ENCODE measurements at regions not wholly inside any gene's neighbourhood (a gene's known extent, or its start where the extent isn't known, plus 50 kb on each side); places are given as distances from the start of the nearest gene placed in this dataset.

GRCh38 chr3:191884132-191884531 is 423.2 kb downstream of the PYDC2 start:
- TF ChIP-seq, protein P1, sequence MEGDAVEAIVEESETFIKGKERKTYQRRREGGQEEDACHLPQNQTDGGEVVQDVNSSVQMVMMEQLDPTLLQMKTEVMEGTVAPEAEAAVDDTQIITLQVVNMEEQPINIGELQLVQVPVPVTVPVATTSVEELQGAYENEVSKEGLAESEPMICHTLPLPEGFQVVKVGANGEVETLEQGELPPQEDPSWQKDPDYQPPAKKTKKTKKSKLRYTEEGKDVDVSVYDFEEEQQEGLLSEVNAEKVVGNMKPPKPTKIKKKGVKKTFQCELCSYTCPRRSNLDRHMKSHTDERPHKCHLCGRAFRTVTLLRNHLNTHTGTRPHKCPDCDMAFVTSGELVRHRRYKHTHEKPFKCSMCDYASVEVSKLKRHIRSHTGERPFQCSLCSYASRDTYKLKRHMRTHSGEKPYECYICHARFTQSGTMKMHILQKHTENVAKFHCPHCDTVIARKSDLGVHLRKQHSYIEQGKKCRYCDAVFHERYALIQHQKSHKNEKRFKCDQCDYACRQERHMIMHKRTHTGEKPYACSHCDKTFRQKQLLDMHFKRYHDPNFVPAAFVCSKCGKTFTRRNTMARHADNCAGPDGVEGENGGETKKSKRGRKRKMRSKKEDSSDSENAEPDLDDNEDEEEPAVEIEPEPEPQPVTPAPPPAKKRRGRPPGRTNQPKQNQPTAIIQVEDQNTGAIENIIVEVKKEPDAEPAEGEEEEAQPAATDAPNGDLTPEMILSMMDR (IDR thresholded peaks at IDR 0.05) = no peak
- DNase-seq = no peak
- no peak for ATAC-seq
- no peaks in the 10 kb centered on the region for H3K36me3 ChIP-seq
- no peaks in the 10 kb centered on the region for H3K27me3 ChIP-seq
- no peak overlapping the region for H3K4me3 ChIP-seq
- intact Hi-C loops (cut with DNase I) = no loop called here
- H3K9me3 ChIP-seq = no peaks in the 10 kb centered on the region
- peaks cover 0 to 12% (median 0%) of the 10 kb centered on the region in 9 donors for H3K4me1 ChIP-seq
- H3K27ac ChIP-seq = no peak overlapping the region

DNA sequence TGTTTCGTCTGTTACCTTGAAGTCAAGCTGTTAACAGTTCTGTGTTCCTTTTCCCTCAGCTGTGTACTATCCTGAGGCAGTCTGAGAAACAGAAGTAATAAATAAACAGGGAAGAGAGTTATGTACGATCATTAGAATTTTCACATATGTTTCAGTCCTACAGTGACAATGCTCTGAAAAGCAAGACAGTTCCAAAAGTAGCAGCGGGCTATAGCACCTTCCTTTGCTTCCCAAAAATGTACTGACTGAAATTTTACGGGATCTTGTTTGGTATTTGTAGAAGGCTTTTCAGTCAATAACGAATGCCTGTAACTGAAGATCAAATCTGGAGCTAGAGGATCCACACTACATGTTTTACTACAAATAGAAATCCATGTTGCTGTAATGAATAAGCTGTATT is 428.1 kb downstream of the PYDC2 start:
- no peak overlapping the region for H3K4me3 ChIP-seq
- no peaks in the 10 kb centered on the region for H3K9me3 ChIP-seq
- TF ChIP-seq, protein P1 (IDR thresholded peaks at IDR 0.05) = no peak
- no peaks in the 10 kb centered on the region for H3K27me3 ChIP-seq
- 47 to 62% methylated on average over 5 of the region's 5 CpGs for WGBS, 2 donors
- H3K27ac ChIP-seq = no peak overlapping the region
- no peak for ATAC-seq
- intact Hi-C loops (cut with DNase I) = no loop called here
- no peaks in the 10 kb centered on the region for H3K36me3 ChIP-seq
- H3K4me1 ChIP-seq = peaks cover 0 to 6% (median 0%) of the 10 kb centered on the region in 9 donors
- DNase-seq = no peak

- Histone ChIP-seq H3K4me3 (no peak overlapping the region), H3K27ac (no peak overlapping the region), H3K4me1 (peaks cover 0 to 6% (median 0%) of the 10 kb centered on the region in 9 donors), H3K27me3 (no peaks in the 10 kb centered on the region), H3K36me3 (no peaks in the 10 kb centered on the region), H3K9me3 (no peaks in the 10 kb centered on the region)
- TF ChIP-seq, protein P1 (IDR thresholded peaks at IDR 0.05) = no peak
- intact Hi-C loops (cut with DNase I) = no loop called here
- DNase-seq (no peak), ATAC-seq (no peak)
- WGBS, 2 donors = 33 to 56% methylated on average over 1 of the region's 1 CpG
Measured at GRCh38 chr3:191889756-191890155, 428.8 kb downstream of the PYDC2 start.

- Histone ChIP-seq H3K27ac (no peak overlapping the region), H3K27me3 (no peaks in the 10 kb centered on the region), H3K36me3 (no peaks in the 10 kb centered on the region), H3K9me3 (no peaks in the 10 kb centered on the region), H3K4me1 (peaks cover 0 to 6% (median 0%) of the 10 kb centered on the region in 9 donors), H3K4me3 (no peak overlapping the region)
- TF ChIP-seq, protein P1 (IDR thresholded peaks at IDR 0.05) = no peak
- DNase-seq (no peak), ATAC-seq (no peak)
- intact Hi-C loops (cut with DNase I) = no loop called here
- WGBS, 2 donors = 71 to 77% methylated on average over 1 of the region's 1 CpG
Measured at GRCh38 chr3:191894406-191894805, 433.4 kb downstream of the PYDC2 start.

DNA sequence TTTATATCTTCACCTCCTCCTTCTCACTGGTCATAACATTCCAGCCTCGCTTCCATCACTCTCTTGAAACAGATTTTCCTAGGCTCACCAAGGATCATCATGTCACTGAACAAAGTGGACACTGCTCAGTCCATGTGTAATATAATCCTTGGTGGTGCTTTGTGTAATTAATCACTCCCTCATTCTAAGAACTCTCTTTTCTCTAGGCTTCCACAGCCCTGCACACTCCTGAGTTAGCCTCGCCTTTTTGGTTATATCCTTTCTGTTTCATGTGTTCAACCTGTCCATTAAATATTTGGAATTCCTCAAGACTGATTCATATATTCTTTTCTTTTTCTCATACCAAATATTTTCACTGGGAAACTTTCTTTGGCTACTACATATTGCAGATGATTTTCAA is 440.8 kb downstream of the PYDC2 start:
- 72 to 84% methylated on average over 2 of the region's 2 CpGs for WGBS, 2 donors
- Histone ChIP-seq H3K4me3 (no peak overlapping the region), H3K4me1 (no peaks in the 10 kb centered on the region), H3K36me3 (no peaks in the 10 kb centered on the region), H3K27ac (no peak overlapping the region), H3K9me3 (no peaks in the 10 kb centered on the region), H3K27me3 (no peaks in the 10 kb centered on the region)
- DNase-seq (no peak), ATAC-seq (no peak)
- TF ChIP-seq, protein P1 (IDR thresholded peaks at IDR 0.05) = no peak
- intact Hi-C loops (cut with DNase I) = no loop called here
